ENCODE measurements at regions not wholly inside any gene's neighbourhood (a gene's known extent, or its start where the extent isn't known, plus 50 kb on each side); places are given as distances from the start of the nearest gene placed in this dataset.

DNA sequence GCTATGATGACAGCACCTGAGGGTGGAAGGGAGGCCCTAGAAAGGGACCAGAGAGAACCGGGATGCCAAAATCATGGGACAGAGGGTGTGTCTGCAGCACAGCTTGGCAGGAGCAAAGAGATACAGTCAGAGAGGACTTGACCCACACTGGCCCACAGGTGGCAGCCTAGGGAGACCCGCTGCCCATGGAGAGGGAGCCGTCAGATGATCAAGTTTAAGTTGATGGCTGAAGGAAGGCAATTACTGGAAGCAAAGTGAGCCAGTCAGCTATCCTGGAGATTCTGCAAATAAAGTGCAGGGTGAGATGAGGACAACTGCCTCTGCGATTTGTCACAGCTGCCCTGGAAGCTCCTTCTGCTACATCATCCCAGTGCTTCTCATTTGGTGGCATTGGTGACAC lies 74.0 kb downstream of the CMPK2 start:
- H3K9ac ChIP-seq (ENCODE audit: low read depth, low read length, poor library complexity, severe bottlenecking), result no peak overlapping the region
- TF ChIP-seq, protein P1, sequence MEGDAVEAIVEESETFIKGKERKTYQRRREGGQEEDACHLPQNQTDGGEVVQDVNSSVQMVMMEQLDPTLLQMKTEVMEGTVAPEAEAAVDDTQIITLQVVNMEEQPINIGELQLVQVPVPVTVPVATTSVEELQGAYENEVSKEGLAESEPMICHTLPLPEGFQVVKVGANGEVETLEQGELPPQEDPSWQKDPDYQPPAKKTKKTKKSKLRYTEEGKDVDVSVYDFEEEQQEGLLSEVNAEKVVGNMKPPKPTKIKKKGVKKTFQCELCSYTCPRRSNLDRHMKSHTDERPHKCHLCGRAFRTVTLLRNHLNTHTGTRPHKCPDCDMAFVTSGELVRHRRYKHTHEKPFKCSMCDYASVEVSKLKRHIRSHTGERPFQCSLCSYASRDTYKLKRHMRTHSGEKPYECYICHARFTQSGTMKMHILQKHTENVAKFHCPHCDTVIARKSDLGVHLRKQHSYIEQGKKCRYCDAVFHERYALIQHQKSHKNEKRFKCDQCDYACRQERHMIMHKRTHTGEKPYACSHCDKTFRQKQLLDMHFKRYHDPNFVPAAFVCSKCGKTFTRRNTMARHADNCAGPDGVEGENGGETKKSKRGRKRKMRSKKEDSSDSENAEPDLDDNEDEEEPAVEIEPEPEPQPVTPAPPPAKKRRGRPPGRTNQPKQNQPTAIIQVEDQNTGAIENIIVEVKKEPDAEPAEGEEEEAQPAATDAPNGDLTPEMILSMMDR (conservative IDR thresholded peaks at IDR 0.05; ENCODE audit: low read length), result peak; percentile 49
- no peak for TF ChIP-seq EZH2phosphoT487 (IDR thresholded peaks at IDR 0.05; ENCODE audit: borderline replicate concordance)
- no peaks in the 10 kb centered on the region for H3K9me2 ChIP-seq (replicated peaks; ENCODE audit: low read depth, low read length)
- H3K36me3 ChIP-seq (ENCODE audit: insufficient read depth, low read length), result no peaks in the 10 kb centered on the region
- no peaks in the 10 kb centered on the region for H3K27me3 ChIP-seq (ENCODE audit: insufficient read depth, low read length, poor library complexity, severe bottlenecking)
- no peaks in the 10 kb centered on the region for H3F3A ChIP-seq (ENCODE audit: low read depth)
- H3K9me3 ChIP-seq (ENCODE audit: insufficient read depth, low read depth, low read length), result no peaks in the 10 kb centered on the region
- H2AFZ ChIP-seq (ENCODE audit: low read length), result no peak overlapping the region
- no peaks in the 10 kb centered on the region for H3K4me1 ChIP-seq (ENCODE audit: insufficient read depth, low read length, poor library complexity, severe bottlenecking)
- H3K4me2 ChIP-seq (ENCODE audit: low read depth, low read length, poor library complexity, severe bottlenecking), result no peak overlapping the region
- H3K79me2 ChIP-seq (ENCODE audit: insufficient read depth, low read length), result no peaks in the 10 kb centered on the region
- no peaks in the 10 kb centered on the region for H4K20me1 ChIP-seq (ENCODE audit: insufficient read depth, low read length, poor library complexity, severe bottlenecking)
- no peak overlapping the region for H3K4me3 ChIP-seq (ENCODE audit: low read length, poor library complexity, severe bottlenecking)

DNA sequence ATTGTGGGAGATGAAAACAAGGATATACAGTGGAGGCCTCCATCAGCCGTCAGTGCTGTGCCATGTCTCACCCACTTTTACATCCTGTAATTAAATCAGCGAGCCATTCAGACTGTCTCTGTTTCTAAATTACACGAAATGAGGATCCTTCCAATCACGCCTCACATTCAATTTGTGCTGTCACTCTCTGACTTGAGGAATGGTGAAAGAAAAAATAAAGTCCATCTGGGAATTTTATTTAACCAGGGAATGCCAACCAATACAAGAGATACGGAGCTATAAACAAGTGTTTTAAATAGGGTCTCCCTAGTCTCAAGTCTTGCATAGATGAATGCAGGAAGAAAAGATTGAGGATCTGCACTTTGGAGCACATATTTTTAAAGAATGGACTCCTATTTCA lies 72.8 kb downstream of the CMPK2 start:
- Histone ChIP-seq H3K79me2 (ENCODE audit: insufficient read depth, low read length) (no peaks in the 10 kb centered on the region), H3K9ac (ENCODE audit: low read depth, low read length, poor library complexity, severe bottlenecking) (no peak overlapping the region), H3K4me2 (ENCODE audit: low read depth, low read length, poor library complexity, severe bottlenecking) (no peak overlapping the region), H3K9me3 (ENCODE audit: insufficient read depth, low read depth, low read length) (no peaks in the 10 kb centered on the region), H3K9me2 (replicated peaks; ENCODE audit: low read depth, low read length) (no peaks in the 10 kb centered on the region), H3K36me3 (ENCODE audit: insufficient read depth, low read length) (no peaks in the 10 kb centered on the region), H4K20me1 (ENCODE audit: insufficient read depth, low read length, poor library complexity, severe bottlenecking) (no peaks in the 10 kb centered on the region), H3K4me1 (ENCODE audit: insufficient read depth, low read length, poor library complexity, severe bottlenecking) (no peaks in the 10 kb centered on the region), H3K4me3 (ENCODE audit: low read length, poor library complexity, severe bottlenecking) (no peak overlapping the region), H3F3A (ENCODE audit: low read depth) (no peaks in the 10 kb centered on the region), H3K27me3 (ENCODE audit: insufficient read depth, low read length, poor library complexity, severe bottlenecking) (no peaks in the 10 kb centered on the region), H2AFZ (ENCODE audit: low read length) (no peak overlapping the region)
- TF ChIP-seq, protein P1 (conservative IDR thresholded peaks at IDR 0.05; ENCODE audit: low read length), result no peak

DNA sequence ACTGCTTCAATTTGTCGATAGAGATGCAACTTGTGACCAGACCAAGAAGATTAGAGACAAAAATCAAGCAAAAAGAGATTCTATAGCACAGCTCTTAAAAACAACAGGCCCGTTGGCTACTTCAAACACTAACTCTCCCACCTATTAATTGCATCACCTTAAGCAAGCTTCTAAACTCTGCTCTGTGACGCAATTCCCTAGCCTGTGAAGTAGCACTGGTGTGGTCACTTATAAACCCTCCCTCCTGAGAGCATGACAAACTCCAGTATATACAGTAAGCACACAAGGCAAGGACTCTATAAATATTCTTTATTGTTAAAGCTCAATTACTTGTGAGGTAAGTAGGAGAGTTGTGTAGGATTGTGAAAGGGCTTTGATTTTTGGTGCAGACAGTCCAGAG lies 72.3 kb downstream of the CMPK2 start:
- H3K36me3 ChIP-seq (ENCODE audit: insufficient read depth, low read length), result no peaks in the 10 kb centered on the region
- no peaks in the 10 kb centered on the region for H3K79me2 ChIP-seq (ENCODE audit: insufficient read depth, low read length)
- H3K4me2 ChIP-seq (ENCODE audit: low read depth, low read length, poor library complexity, severe bottlenecking), result no peak overlapping the region
- TF ChIP-seq EZH2phosphoT487 (IDR thresholded peaks at IDR 0.05; ENCODE audit: borderline replicate concordance), result no peak
- TF ChIP-seq, protein P1 (conservative IDR thresholded peaks at IDR 0.05; ENCODE audit: low read length), result no peak
- H3K9ac ChIP-seq (ENCODE audit: low read depth, low read length, poor library complexity, severe bottlenecking), result no peak overlapping the region
- no peak overlapping the region for H3K4me3 ChIP-seq (ENCODE audit: low read length, poor library complexity, severe bottlenecking)
- no peaks in the 10 kb centered on the region for H3K9me3 ChIP-seq (ENCODE audit: insufficient read depth, low read depth, low read length)
- H3K27me3 ChIP-seq (ENCODE audit: insufficient read depth, low read length, poor library complexity, severe bottlenecking), result no peaks in the 10 kb centered on the region
- no peak overlapping the region for H2AFZ ChIP-seq (ENCODE audit: low read length)
- no peaks in the 10 kb centered on the region for H3F3A ChIP-seq (ENCODE audit: low read depth)
- H3K9me2 ChIP-seq (replicated peaks; ENCODE audit: low read depth, low read length), result no peaks in the 10 kb centered on the region
- H3K4me1 ChIP-seq (ENCODE audit: insufficient read depth, low read length, poor library complexity, severe bottlenecking), result no peaks in the 10 kb centered on the region
- H4K20me1 ChIP-seq (ENCODE audit: insufficient read depth, low read length, poor library complexity, severe bottlenecking), result no peaks in the 10 kb centered on the region

Measured in Loucy (cell line).